NCI-H226 (cell line): ENCODE measurements at regions not wholly inside any gene's neighbourhood (a gene's known extent, or its start where the extent isn't known, plus 50 kb on each side); places are given as distances from the start of the nearest gene placed in this dataset.
"Not testable (repeated sequence)": the region's sequence is repeated elsewhere in the genome, so short reads cannot be mapped to it uniquely, and the experiment has no call there.

Source experiments
- DNase-seq: peaks from one replicate; pipeline ENCODE4 v3.0.0-alpha.2; 2015

- DNase-seq: peak; percentile 60
Measured at GRCh38 chr7:115340828-115341227, 418.9 kb downstream of the MDFIC start.

- no peak for DNase-seq
Measured at GRCh38 chr7:115338016-115338415, 416.1 kb downstream of the MDFIC start.

- DNase-seq: no peak
Measured at GRCh38 chr7:115332691-115333090, 410.8 kb downstream of the MDFIC start.

GRCh38 chr7:115329006-115329405 is 407.1 kb downstream of the MDFIC start:
- DNase-seq: no peak

- DNase-seq: no peak
Measured at GRCh38 chr7:115328018-115328417, 406.1 kb downstream of the MDFIC start.

GRCh38 chr7:115327326-115327725 is 405.4 kb downstream of the MDFIC start:
- DNase-seq: no peak

- DNase-seq: no peak
Measured at GRCh38 chr7:115319541-115319940, 397.6 kb downstream of the MDFIC start.

GRCh38 chr7:115310316-115310715 is 388.4 kb downstream of the MDFIC start:
- not testable (repeated sequence) for DNase-seq

- DNase-seq: no peak
Measured at GRCh38 chr7:115306586-115306985, 384.7 kb downstream of the MDFIC start.

GRCh38 chr7:115300231-115300870 is 378.5 kb downstream of the MDFIC start:
- no peak for DNase-seq

- no peak for DNase-seq
Measured at GRCh38 chr7:115299397-115300037, 377.6 kb downstream of the MDFIC start.

GRCh38 chr7:115297656-115298055 is 375.8 kb downstream of the MDFIC start:
- peak; percentile 90 for DNase-seq

- DNase-seq: peak; percentile 12
Measured at GRCh38 chr7:115293628-115294240, 371.8 kb downstream of the MDFIC start.

- no peak for DNase-seq
Measured at GRCh38 chr7:115292381-115292780, 370.5 kb downstream of the MDFIC start.

GRCh38 chr7:115289971-115290370 is 368.1 kb downstream of the MDFIC start:
- no peak for DNase-seq

GRCh38 chr7:115276791-115277190 is 354.9 kb downstream of the MDFIC start:
- DNase-seq: no peak

GRCh38 chr7:115273855-115274254 is 352.0 kb downstream of the MDFIC start:
- not testable (repeated sequence) for DNase-seq

- DNase-seq: no peak
Measured at GRCh38 chr7:115273139-115273772, 351.4 kb downstream of the MDFIC start.

- peak; percentile 3 for DNase-seq
Measured at GRCh38 chr7:115271332-115272235, 349.7 kb downstream of the MDFIC start.

GRCh38 chr7:115269486-115269885 is 347.6 kb downstream of the MDFIC start:
- DNase-seq: peak; percentile 16

- DNase-seq: no peak
Measured at GRCh38 chr7:115267503-115267902, 345.6 kb downstream of the MDFIC start.

- DNase-seq: peak; percentile 26
Measured at GRCh38 chr7:115260381-115260780, 338.5 kb downstream of the MDFIC start.

GRCh38 chr7:115252461-115252860 is 330.6 kb downstream of the MDFIC start:
- DNase-seq: no peak
